ENCODE measurements at regions not wholly inside any gene's neighbourhood (a gene's known extent, or its start where the extent isn't known, plus 50 kb on each side); places are given as distances from the start of the nearest gene placed in this dataset.
"Not testable (repeated sequence)": the region's sequence is repeated elsewhere in the genome, so short reads cannot be mapped to it uniquely, and the experiment has no call there.

GRCh38 chr19:14293816-14294170 lies 87.5 kb upstream of the ADGRE5 start:
- H3K27ac Mint-ChIP-seq: peak overlapping the region; percentile 76
- not testable (repeated sequence) for H3K9me3 Mint-ChIP-seq, H3K36me3 Mint-ChIP-seq

GRCh38 chr19:14293101-14293815 lies 87.3 kb upstream of the ADGRL1 start:
- not testable (repeated sequence) for H2AFZ ChIP-seq (replicated peaks); H4K20me1 ChIP-seq (ENCODE audit: low read depth); H3K36me3 Mint-ChIP-seq; H3K79me2 ChIP-seq (ENCODE audit: low read depth); H3K27me3 ChIP-seq; H3K4me1 ChIP-seq; H3K27me3 Mint-ChIP-seq (ENCODE audit: insufficient read depth, low read depth); H3K9me3 ChIP-seq (ENCODE audit: low read depth); H3K36me3 ChIP-seq; H3K9ac ChIP-seq; H3K9me3 Mint-ChIP-seq; H3K27ac ChIP-seq
- DNase-seq (ENCODE audit: low spot score): peak; percentile 80
- Mint-ChIP-seq H3K4me3 (peak overlapping the region; percentile 79), H3K27ac (peak overlapping the region; percentile 80), H3K4me1 (peaks cover 32% of the 10 kb centered on the region)
- Histone ChIP-seq H3F3A (ENCODE audit: low read depth) (peaks cover 12% of the 10 kb centered on the region), H3K4me3 (peak overlapping the region; percentile 36), H3K4me2 (peak overlapping the region; percentile 72)

More at GRCh38 chr19:14293816-14294170, 87.5 kb upstream of the ADGRE5 start:
- H3K27me3 Mint-ChIP-seq (ENCODE audit: insufficient read depth, low read depth); H3K79me2 ChIP-seq (ENCODE audit: low read depth); H3K36me3 ChIP-seq; H3F3A ChIP-seq (ENCODE audit: low read depth); H3K9me3 ChIP-seq (ENCODE audit: low read depth); H3K4me3 ChIP-seq; H4K20me1 ChIP-seq (ENCODE audit: low read depth); H2AFZ ChIP-seq (replicated peaks); H3K4me1 ChIP-seq; H3K27ac ChIP-seq; H3K9ac ChIP-seq; DNase-seq (ENCODE audit: low spot score); H3K27me3 ChIP-seq: not testable (repeated sequence)
- Mint-ChIP-seq H3K4me3 (peak overlapping the region; percentile 68), H3K4me1 (peaks cover 29% of the 10 kb centered on the region)
- peak overlapping the region; percentile 47 for H3K4me2 ChIP-seq

GRCh38 chr19:14289810-14290209 lies 83.8 kb upstream of the ADGRL1 start:
- not testable (repeated sequence) for H3K27me3 Mint-ChIP-seq (ENCODE audit: insufficient read depth, low read depth)

GRCh38 chr19:14287837-14288236 lies 81.9 kb upstream of the ADGRL1 start:
- H3K4me3 Mint-ChIP-seq; H3K27me3 Mint-ChIP-seq (ENCODE audit: insufficient read depth, low read depth): not testable (repeated sequence)

More at GRCh38 chr19:14289810-14290209, 83.8 kb upstream of the ADGRL1 start:
- not testable (repeated sequence) for H2AFZ ChIP-seq (replicated peaks); H3K79me2 ChIP-seq (ENCODE audit: low read depth); H3K9me3 ChIP-seq (ENCODE audit: low read depth); H3K36me3 ChIP-seq; H3K9me3 Mint-ChIP-seq; H3K27ac Mint-ChIP-seq; H3K27ac ChIP-seq; H3K27me3 ChIP-seq; H3K4me2 ChIP-seq; H3K9ac ChIP-seq; H3K4me1 ChIP-seq; DNase-seq (ENCODE audit: low spot score); H4K20me1 ChIP-seq (ENCODE audit: low read depth); H3K4me3 ChIP-seq; H3K36me3 Mint-ChIP-seq; H3F3A ChIP-seq (ENCODE audit: low read depth)
- Mint-ChIP-seq H3K4me3 (peak overlapping the region; percentile 3), H3K4me1 (peaks cover 23% of the 10 kb centered on the region)

GRCh38 chr19:14286594-14286993 lies 80.6 kb upstream of the ADGRL1 start:
- H3K9me3 Mint-ChIP-seq; H3K27ac ChIP-seq; H3K36me3 ChIP-seq; H3K27ac Mint-ChIP-seq; H3K4me3 Mint-ChIP-seq; H4K20me1 ChIP-seq (ENCODE audit: low read depth); H2AFZ ChIP-seq (replicated peaks); H3K79me2 ChIP-seq (ENCODE audit: low read depth); H3K9me3 ChIP-seq (ENCODE audit: low read depth); H3K9ac ChIP-seq; H3K4me3 ChIP-seq; H3K27me3 ChIP-seq; DNase-seq (ENCODE audit: low spot score); H3K4me2 ChIP-seq; H3F3A ChIP-seq (ENCODE audit: low read depth); H3K4me1 ChIP-seq; H3K36me3 Mint-ChIP-seq; H3K27me3 Mint-ChIP-seq (ENCODE audit: insufficient read depth, low read depth): not testable (repeated sequence)
- H3K4me1 Mint-ChIP-seq: peaks cover 24% of the 10 kb centered on the region

More at GRCh38 chr19:14287837-14288236, 81.9 kb upstream of the ADGRL1 start:
- H3K79me2 ChIP-seq (ENCODE audit: low read depth); H3K9ac ChIP-seq; H3K4me1 ChIP-seq; H3F3A ChIP-seq (ENCODE audit: low read depth); H3K27ac ChIP-seq; DNase-seq (ENCODE audit: low spot score); H3K4me2 ChIP-seq; H3K9me3 Mint-ChIP-seq; H3K9me3 ChIP-seq (ENCODE audit: low read depth); H3K27me3 ChIP-seq; H3K36me3 ChIP-seq; H4K20me1 ChIP-seq (ENCODE audit: low read depth); H3K4me3 ChIP-seq; H2AFZ ChIP-seq (replicated peaks); H3K36me3 Mint-ChIP-seq: not testable (repeated sequence)
- peak overlapping the region; percentile 46 for H3K27ac Mint-ChIP-seq
- H3K4me1 Mint-ChIP-seq: peaks cover 20% of the 10 kb centered on the region

GRCh38 chr19:14285726-14286125 lies 79.8 kb upstream of the ADGRL1 start:
- H3K4me3 Mint-ChIP-seq; H3K27ac ChIP-seq; H3K4me1 ChIP-seq; H3K27ac Mint-ChIP-seq; H3F3A ChIP-seq (ENCODE audit: low read depth); H3K9me3 ChIP-seq (ENCODE audit: low read depth); H3K4me3 ChIP-seq; H3K4me2 ChIP-seq; H3K27me3 ChIP-seq; H3K9ac ChIP-seq; H3K79me2 ChIP-seq (ENCODE audit: low read depth); H3K36me3 Mint-ChIP-seq; H3K9me3 Mint-ChIP-seq; H4K20me1 ChIP-seq (ENCODE audit: low read depth); H3K36me3 ChIP-seq; H3K27me3 Mint-ChIP-seq (ENCODE audit: insufficient read depth, low read depth); H2AFZ ChIP-seq (replicated peaks); DNase-seq (ENCODE audit: low spot score): not testable (repeated sequence)
- H3K4me1 Mint-ChIP-seq: peaks cover 24% of the 10 kb centered on the region

GRCh38 chr19:14283813-14284520 lies 78.0 kb upstream of the ADGRL1 start:
- H3K36me3 Mint-ChIP-seq; H3K4me3 ChIP-seq; H3K9ac ChIP-seq; H4K20me1 ChIP-seq (ENCODE audit: low read depth); H2AFZ ChIP-seq (replicated peaks); H3K27ac ChIP-seq; H3K4me3 Mint-ChIP-seq; H3K4me2 ChIP-seq; H3K27me3 Mint-ChIP-seq (ENCODE audit: insufficient read depth, low read depth); H3K4me1 ChIP-seq; H3K27me3 ChIP-seq; H3K9me3 ChIP-seq (ENCODE audit: low read depth); H3K36me3 ChIP-seq; H3K79me2 ChIP-seq (ENCODE audit: low read depth); H3F3A ChIP-seq (ENCODE audit: low read depth); H3K9me3 Mint-ChIP-seq: not testable (repeated sequence)
- Mint-ChIP-seq H3K27ac (peak overlapping the region; percentile 91), H3K4me1 (peaks cover 22% of the 10 kb centered on the region)
- DNase-seq (ENCODE audit: low spot score): peak; percentile 27

GRCh38 chr19:14279270-14279669 lies 73.3 kb upstream of the ADGRL1 start:
- not testable (repeated sequence) for H3K4me3 ChIP-seq; H3K27ac Mint-ChIP-seq; H3K4me2 ChIP-seq; H2AFZ ChIP-seq (replicated peaks); H3K27me3 ChIP-seq; H3F3A ChIP-seq (ENCODE audit: low read depth); H4K20me1 ChIP-seq (ENCODE audit: low read depth); H3K36me3 ChIP-seq; DNase-seq (ENCODE audit: low spot score); H3K9me3 ChIP-seq (ENCODE audit: low read depth); H3K27ac ChIP-seq; H3K9ac ChIP-seq; H3K36me3 Mint-ChIP-seq; H3K4me1 ChIP-seq; H3K79me2 ChIP-seq (ENCODE audit: low read depth)
- H3K27me3 Mint-ChIP-seq (ENCODE audit: insufficient read depth, low read depth): peaks cover 15% of the 10 kb centered on the region
- peaks cover 22% of the 10 kb centered on the region for H3K9me3 Mint-ChIP-seq
- peaks cover 17% of the 10 kb centered on the region for H3K4me1 Mint-ChIP-seq
- H3K4me3 Mint-ChIP-seq: peak overlapping the region; percentile 18
